ENCODE measurements at regions not wholly inside any gene's neighbourhood (a gene's known extent, or its start where the extent isn't known, plus 50 kb on each side); places are given as distances from the start of the nearest gene placed in this dataset.
"Not testable (repeated sequence)": the region's sequence is repeated elsewhere in the genome, so short reads cannot be mapped to it uniquely, and the experiment has no call there.

DNA sequence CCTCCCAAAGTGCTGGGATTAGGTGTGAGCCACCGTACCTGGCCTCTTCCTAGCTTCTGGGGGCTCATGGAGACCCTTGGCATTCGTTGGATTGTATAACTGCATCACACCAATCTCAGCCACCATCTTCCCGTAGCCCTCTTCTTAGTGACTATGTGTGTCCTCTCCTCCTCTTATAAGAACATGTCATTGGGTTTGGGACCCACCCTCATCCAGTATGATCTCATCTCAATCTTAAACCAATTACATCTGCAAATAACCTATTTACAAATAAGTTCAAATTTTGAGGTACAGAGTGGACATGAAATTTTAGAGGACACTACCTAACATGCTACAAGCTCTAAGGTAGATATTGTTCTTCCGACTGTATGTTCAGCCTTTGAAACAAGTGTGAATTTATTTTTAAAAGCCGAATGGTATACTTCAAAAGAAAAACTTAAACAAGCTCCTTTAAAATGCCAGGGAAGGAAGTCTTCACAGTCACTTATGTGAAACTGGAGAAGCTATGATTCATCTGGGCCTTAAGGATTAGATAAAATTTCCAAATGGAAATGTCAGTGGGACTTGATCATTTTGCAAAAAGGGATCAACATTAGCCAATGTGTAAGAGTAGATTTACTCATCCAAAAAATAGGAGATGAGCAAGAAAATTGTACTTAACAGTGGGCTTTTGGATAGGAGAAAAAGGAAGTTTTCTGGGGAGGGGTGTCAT is 225.7 kb downstream of the MEX3B start:
- DNase-seq, result no peak

GRCh38 chr15:81814882-81815455 is 230.8 kb downstream of the MEX3B start:
- no peak for DNase-seq

DNA sequence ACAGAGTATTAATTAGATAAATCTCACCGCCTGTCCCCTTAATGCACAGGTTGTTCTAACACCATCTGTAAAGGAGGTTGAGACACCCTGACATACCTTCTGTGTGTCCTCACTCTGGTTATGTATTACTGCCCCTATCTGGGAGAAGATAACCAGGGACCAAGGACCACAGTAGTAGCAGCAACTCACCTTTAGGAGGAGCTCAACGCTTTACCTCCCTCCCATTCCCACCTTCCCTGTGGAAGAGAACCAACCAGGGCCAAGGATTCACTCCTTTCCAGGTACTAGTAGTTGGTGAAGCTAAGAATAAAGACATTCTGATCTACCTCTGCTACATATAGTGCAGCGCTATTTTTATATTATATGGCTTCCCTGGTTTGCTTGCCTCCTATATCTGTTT is 232.6 kb downstream of the MEX3B start:
- no peak for DNase-seq

DNA sequence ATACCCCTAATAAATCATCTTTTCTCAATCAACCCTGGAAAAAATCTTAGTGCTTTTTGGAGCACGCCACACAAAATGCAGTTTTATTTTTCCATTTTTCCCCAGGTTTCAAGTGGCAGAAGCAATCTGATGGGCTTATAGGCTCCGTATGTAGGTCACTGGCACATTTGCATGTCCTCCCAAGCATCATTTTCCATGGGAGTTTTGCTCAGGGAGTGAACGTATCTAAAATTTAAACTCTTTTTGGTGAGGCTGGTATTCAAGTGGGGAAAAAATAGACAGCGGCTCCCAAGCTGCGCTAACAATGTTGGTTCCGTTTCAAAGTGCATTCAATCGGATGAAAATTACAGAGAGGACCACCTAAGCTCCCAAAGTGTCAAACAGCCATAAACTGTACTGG is 233.4 kb downstream of the MEX3B start:
- DNase-seq, result no peak

- DNase-seq, result no peak
Observed at GRCh38 chr15:81811736-81812135, 234.1 kb downstream of the MEX3B start.

DNA sequence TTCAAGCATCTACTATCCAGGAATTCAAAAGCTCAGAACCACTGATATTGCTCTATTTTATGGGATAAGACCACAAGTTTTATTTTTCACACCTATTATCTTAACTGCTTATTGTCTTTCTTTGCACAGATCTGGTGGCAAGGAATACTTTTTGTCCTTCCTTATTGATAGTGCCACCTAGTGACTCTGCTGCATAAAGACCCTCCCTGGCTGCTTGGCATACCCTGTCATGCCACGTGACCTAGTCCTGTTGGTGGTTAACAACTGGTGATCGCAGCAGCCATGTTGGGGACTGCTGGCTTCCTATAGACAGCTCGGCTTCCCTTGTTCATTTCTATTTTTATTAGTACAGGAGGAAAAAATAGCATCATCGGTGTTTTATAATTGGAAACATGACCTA is 236.3 kb downstream of the MEX3B start:
- DNase-seq, result no peak

DNA sequence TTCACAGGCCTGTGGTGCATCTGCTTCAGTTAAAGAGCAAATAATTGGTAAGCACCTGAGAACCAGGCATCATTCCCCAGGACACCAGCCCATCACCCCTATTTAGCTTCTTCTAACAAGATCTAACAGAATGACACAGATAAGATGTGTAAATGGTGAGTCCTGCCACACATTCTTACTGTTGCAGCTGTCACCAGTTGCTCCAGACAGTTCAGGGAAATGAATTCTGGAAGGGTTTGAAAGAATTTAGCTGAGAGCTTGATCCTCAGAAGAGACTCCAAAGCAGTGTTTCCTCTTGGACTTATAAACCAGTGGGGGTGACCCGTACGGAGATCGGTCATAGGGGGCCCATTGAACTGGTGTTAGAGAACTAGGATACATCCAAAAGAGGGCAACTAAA is 238.0 kb downstream of the MEX3B start:
- DNase-seq, result no peak

DNA sequence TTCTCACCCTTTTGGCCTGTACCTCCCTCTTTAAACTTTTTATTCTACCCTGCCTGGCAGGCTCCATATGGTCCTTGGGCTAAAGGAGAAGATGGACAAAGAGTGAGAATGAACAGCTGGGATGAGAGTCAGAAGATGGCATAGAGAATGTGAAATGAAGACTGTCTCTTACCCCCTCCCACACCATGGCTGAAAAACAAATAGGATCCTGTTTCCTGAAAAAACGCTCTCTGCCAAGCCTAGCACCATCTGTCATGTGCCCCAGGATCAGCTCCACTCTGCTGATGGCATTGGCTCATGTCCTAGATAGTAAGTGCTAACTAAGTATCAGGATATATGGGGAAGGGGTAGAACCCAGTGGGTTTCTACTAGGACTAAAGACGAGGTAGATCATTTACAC is 238.6 kb downstream of the MEX3B start:
- no peak for DNase-seq

- no peak for DNase-seq
Observed at GRCh38 chr15:81795899-81796298, 249.9 kb downstream of the MEX3B start.

DNA sequence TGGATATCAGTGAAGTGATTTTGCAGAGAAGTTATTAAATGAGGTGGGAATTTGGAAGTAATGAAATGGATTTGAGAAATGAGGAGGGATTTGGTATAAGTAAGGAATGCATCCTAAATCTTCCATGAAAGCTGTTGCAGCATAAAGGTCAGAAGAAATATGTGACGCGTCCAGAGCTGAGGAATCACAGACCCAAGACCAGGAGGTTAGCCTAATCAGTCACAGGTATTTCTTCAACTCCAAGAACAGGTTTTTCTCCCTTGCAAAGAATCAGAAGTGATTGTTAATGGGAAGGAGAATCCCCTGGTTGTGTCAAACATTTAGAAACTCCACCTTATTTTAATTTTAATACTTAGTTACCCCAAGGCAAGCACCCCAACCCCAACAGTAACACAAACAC is 253.2 kb downstream of the MEX3B start:
- DNase-seq, result no peak

DNA sequence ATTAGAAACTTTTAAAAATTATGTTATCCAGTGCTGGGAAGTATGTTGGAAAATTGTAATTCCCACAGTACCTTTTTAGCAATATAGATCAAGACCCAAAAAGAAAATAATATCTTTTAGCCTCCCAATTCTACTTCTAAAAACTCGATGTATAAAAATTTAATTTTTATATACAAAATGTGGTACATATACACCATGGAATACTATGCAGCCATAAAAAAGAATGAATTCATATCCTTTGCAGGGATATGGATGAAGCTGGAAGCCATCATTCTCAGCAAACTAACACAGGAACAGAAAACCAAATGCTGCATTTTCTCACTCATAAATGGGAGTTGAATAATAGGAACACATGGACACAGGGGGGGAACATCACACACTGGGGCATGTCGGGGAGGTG is 254.5 kb downstream of the MEX3B start:
- not testable (repeated sequence) for DNase-seq

- DNase-seq, result no peak
Observed at GRCh38 chr15:81789403-81789802, 256.4 kb downstream of the MEX3B start.

DNA sequence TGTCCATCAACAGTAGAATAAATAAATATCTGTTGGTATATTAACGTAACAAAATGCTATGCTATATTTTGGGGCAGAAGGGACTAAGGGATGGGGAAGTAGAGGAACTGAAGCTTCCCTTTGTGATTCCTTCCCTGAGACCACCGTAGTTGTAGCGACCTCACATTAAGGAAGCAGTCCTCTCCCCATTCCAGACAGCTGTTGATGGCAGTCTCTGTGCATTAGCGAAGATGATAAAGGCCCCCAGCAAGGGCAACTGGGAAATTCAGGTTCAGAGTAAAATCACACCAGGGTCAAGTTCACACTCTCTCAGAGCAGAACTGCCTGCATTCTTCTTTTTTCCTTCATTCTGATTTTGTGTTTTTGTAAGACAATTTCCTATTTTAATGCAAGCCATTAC is 259.0 kb downstream of the MEX3B start:
- no peak for DNase-seq

GRCh38 chr15:81785679-81786078 is 260.1 kb downstream of the MEX3B start:
- DNase-seq, result no peak

GRCh38 chr15:81785181-81785580 is 260.6 kb downstream of the MEX3B start:
- DNase-seq, result no peak

GRCh38 chr15:81784751-81785150 is 261.1 kb downstream of the MEX3B start:
- DNase-seq, result no peak

- DNase-seq, result no peak
Observed at GRCh38 chr15:81783586-81783985, 262.2 kb downstream of the MEX3B start.

DNA sequence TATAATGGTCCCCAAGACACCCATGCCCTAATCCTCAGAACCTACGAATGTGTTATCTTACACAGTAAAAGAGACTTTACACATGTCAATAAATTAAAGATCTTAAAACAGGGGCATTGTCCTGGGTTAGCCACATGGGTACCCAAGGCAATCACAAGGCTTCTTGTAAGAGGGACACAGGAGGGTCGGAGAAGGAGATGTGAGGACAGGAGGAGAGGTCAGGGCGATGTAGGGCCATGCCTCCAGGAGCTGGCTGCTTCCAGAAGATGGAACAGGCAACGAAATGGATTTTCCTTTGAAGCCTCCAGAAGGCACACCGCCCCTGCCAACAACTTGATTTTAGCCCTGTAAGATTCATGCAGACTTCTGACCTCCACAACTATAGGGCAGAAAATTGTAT is 262.7 kb downstream of the MEX3B start:
- DNase-seq, result no peak

- DNase-seq, result no peak
Observed at GRCh38 chr15:81781395-81781794, 264.4 kb downstream of the MEX3B start.

DNA sequence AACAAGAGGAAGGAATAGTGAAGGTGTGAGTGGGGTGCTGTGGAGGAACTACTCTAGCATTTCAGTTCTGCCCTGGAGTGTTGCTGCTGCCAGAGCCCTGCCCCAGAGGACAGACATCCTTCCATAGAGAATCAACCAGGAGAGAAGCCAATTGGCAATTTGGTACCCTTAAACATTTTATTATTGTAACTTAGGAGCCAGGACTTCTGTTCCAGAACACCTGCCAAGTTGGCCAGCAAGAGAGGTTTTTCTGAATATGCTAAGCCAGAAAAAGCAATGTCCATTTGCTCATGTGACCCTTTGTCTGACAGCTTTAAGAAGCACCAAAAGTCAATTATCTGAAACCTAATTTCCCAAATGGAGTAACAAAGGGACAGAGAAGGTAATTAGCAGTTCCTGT is 264.9 kb downstream of the MEX3B start:
- no peak for DNase-seq

DNA sequence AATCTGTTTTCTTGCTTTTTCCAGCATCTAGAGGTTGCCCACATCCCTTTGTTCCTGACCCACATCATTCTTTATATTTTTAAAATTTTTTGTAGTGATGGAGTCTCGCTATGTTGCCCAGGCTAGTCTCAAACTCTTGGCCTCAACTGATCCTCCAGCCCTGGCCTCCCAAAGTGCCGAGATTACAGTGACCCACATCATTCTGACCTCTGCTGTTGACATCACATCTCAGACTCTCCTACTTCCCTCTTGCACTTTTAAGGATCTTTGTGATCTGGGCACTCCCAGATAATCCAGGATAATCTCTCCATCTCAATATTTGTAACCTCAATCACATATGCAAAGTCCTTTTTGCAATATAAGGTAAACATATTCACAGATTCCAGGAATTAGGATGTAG is 266.6 kb downstream of the MEX3B start:
- DNase-seq, result no peak

- DNase-seq, result no peak
Observed at GRCh38 chr15:81777546-81777945, 268.3 kb downstream of the MEX3B start.

GRCh38 chr15:81776976-81777375 is 268.8 kb downstream of the MEX3B start:
- DNase-seq, result no peak

DNA sequence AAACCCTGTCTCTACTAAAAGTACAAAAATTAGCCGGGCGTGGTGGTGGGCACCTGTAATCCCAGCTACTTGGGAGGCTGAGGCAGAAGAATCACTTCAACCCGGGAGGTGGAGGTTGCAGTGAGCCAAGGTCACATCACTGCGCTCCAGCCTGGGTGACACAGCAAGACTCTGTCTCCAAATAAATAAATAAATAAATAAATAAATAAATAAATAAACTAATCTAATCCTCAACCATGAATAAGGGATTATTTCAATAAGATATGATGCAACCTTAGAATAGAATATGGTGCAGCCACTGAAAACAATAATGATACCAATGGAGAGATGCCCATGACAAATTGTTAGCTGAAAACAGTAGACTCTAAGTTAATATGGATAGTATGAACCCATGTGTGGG is 270.0 kb downstream of the MEX3B start:
- DNase-seq, result not testable (repeated sequence)

DNA sequence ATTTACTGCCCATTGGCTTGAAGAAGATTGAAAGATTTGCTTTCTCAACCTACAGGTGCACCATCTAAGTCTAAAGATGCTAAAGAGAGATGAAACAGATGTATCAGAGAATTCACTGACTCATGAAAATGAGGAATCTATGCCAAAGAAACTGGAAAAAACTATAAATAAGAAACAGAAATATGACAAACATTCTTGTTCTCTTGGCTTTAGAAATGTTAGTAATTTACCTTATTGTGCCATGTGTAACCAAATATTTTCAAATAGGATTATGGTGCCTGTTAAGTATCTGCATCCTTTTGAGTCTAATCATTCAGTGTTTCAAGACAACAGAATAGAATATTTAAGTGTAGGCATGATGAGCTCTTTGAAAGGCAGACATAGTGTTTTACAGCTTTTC is 271.5 kb downstream of the MEX3B start:
- no peak for DNase-seq

Data from C1 segment of cervical spinal cord (tissue), 14 donors.